HFFc6 (cell line): ENCODE measurements at regions not wholly inside any gene's neighbourhood (a gene's known extent, or its start where the extent isn't known, plus 50 kb on each side); places are given as distances from the start of the nearest gene placed in this dataset.
A peak's percentile ranks its signal among the peaks of the same experiment; 100 is the strongest.

Source experiments
- DNase-seq: peaks from one replicate; pipeline ENCODE4 v3.0.0-alpha.2; 2018
- H3K27ac Mint-ChIP-seq: 2 replicates; pipeline ENCODE4 v1.8.0; 2020; ENCODE audit warnings: mild to moderate bottlenecking, mixed read lengths
- H3K27me3 Mint-ChIP-seq: 2 replicates; pipeline ENCODE4 v1.8.0; 2021; ENCODE audit warnings: mild to moderate bottlenecking, moderate library complexity, mixed read lengths; ENCODE audit not compliant: insufficient read depth
- H3K36me3 Mint-ChIP-seq: 2 replicates; pipeline ENCODE4 v1.8.0; 2021; ENCODE audit warnings: low read depth, mixed read lengths
- H3K4me1 Mint-ChIP-seq: 2 replicates; pipeline ENCODE4 v1.8.0; 2020; ENCODE audit warnings: low read depth, mixed read lengths
- H3K4me3 Mint-ChIP-seq: 2 replicates; pipeline ENCODE4 v1.8.0; 2020; ENCODE audit warnings: mild to moderate bottlenecking, moderate library complexity, mixed read lengths
- H3K9me3 Mint-ChIP-seq: 2 replicates; pipeline ENCODE4 v1.8.0; 2020; ENCODE audit warnings: mild to moderate bottlenecking, mixed read lengths
- CTCF ChIP-seq: fragments of 200-600 bp; sonication (generic); IDR thresholded peaks from 2 replicates; pipeline ENCODE4 v1.5.0; 2021; ENCODE audit warnings: antibody characterized with exemption, mild to moderate bottlenecking

GRCh38 chr3:29144807-29145206, 136.1 kb upstream of the RBMS3 start:
- H3K4me3 Mint-ChIP-seq, result no peak overlapping the region
- no peaks in the 10 kb centered on the region for H3K36me3 Mint-ChIP-seq
- peaks cover 8% of the 10 kb centered on the region for H3K4me1 Mint-ChIP-seq
- DNase-seq, result peak; percentile 50
- TF ChIP-seq CTCF, result peak; percentile 37; the same call in 1 of the 2 replicates
- no peak overlapping the region for H3K27ac Mint-ChIP-seq
- H3K9me3 Mint-ChIP-seq, result no peaks in the 10 kb centered on the region
- H3K27me3 Mint-ChIP-seq, result no peaks in the 10 kb centered on the region

GRCh38 chr3:29145360-29145759, 135.5 kb upstream of the RBMS3 start:
- Mint-ChIP-seq H3K36me3 (no peaks in the 10 kb centered on the region), H3K4me3 (no peak overlapping the region), H3K4me1 (peaks cover 8% of the 10 kb centered on the region), H3K27me3 (no peaks in the 10 kb centered on the region), H3K9me3 (no peaks in the 10 kb centered on the region), H3K27ac (no peak overlapping the region)
- TF ChIP-seq CTCF, result no peak
- DNase-seq, result no peak

- no peak for DNase-seq
- Mint-ChIP-seq H3K4me3 (no peak overlapping the region), H3K9me3 (no peaks in the 10 kb centered on the region), H3K4me1 (no peaks in the 10 kb centered on the region), H3K27ac (no peak overlapping the region), H3K36me3 (no peaks in the 10 kb centered on the region), H3K27me3 (peaks cover 1% of the 10 kb centered on the region; the same call in 1 of the 2 replicates)
- peak; percentile 39; the same call in 1 of the 2 replicates for TF ChIP-seq CTCF
Observed at GRCh38 chr3:29152379-29152778, 128.5 kb upstream of the RBMS3 start.

- H3K27ac Mint-ChIP-seq, result no peak overlapping the region
- DNase-seq, result no peak
- no peak for TF ChIP-seq CTCF
- peaks cover 1% of the 10 kb centered on the region; the same call in 1 of the 2 replicates for H3K27me3 Mint-ChIP-seq
- no peaks in the 10 kb centered on the region for H3K9me3 Mint-ChIP-seq
- H3K4me3 Mint-ChIP-seq, result no peak overlapping the region
- no peaks in the 10 kb centered on the region for H3K4me1 Mint-ChIP-seq
- no peaks in the 10 kb centered on the region for H3K36me3 Mint-ChIP-seq
Observed at GRCh38 chr3:29153811-29154210, 127.1 kb upstream of the RBMS3 start.

GRCh38 chr3:29156086-29156715, 124.7 kb upstream of the RBMS3 start:
- no peak for DNase-seq
- no peaks in the 10 kb centered on the region for H3K36me3 Mint-ChIP-seq
- peaks cover 1% of the 10 kb centered on the region; the same call in 1 of the 2 replicates for H3K27me3 Mint-ChIP-seq
- no peak overlapping the region for H3K27ac Mint-ChIP-seq
- TF ChIP-seq CTCF, result no peak
- H3K4me1 Mint-ChIP-seq, result no peaks in the 10 kb centered on the region
- no peaks in the 10 kb centered on the region for H3K9me3 Mint-ChIP-seq
- no peak overlapping the region for H3K4me3 Mint-ChIP-seq
